Upper lobe of left lung (tissue), 4 donors: ENCODE measurements at regions not wholly inside any gene's neighbourhood (a gene's known extent, or its start where the extent isn't known, plus 50 kb on each side); places are given as distances from the start of the nearest gene placed in this dataset.

Source experiments
- CTCF ChIP-seq, 6 experiments: fragments of 450-650 bp in 4 of 6; fragments of 200-600 bp in 2 of 6; sonication (generic) in 2 of 6; IDR thresholded peaks; one replicate each; pipeline ENCODE4 v1.5.1; 2016 to 2019; ENCODE audit warnings: antibody characterized with exemption in 6 of 6
- EP300 ChIP-seq, 4 donors: sonication (generic); formaldehyde crosslinking; IDR thresholded peaks; one replicate each; pipeline ENCODE4 v1.5.1; 2017; ENCODE audit warnings: antibody characterized with exemption in 4 of 4, control low read depth in 2 of 4
- POLR2A ChIP-seq, 4 donors: fragments of 450-650 bp; IDR thresholded peaks; one replicate each; pipeline ENCODE4 v1.5.1; 2016 to 2017; ENCODE audit warnings: antibody characterized with exemption in 4 of 4, mild to moderate bottlenecking in 2 of 4
- POLR2AphosphoS5 ChIP-seq, 2 donors: sonication (generic); formaldehyde crosslinking; IDR thresholded peaks; one replicate each; pipeline ENCODE4 v1.5.1; 2017; ENCODE audit warnings: antibody characterized with exemption in 2 of 2

DNA sequence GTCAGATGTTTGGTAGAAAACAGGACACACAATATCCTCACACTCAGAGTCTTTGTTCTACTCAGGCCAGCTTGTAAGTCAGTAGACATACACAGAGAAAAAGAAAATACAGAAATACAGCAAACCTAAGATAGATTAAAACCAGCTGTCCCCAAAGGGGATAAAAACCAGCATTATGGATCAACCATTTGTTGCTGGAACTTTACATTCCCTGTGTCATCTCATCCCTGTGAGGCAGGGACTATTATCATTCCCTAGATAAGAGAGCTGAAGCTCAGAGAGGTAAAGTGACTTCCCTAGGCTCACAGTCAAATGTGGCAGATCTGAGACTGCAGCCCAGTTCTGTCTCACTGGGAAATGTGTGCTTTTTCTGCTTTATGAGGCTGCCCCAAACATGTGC lies 80.7 kb downstream of the DMRTA2 start:
- TF ChIP-seq POLR2A (IDR thresholded peaks at IDR 0.05): no peak
- no peak for TF ChIP-seq CTCF (IDR thresholded peaks at IDR 0.05)
- TF ChIP-seq EP300 (IDR thresholded peaks at IDR 0.05): no peak
- no peak for TF ChIP-seq POLR2AphosphoS5 (IDR thresholded peaks at IDR 0.05)
